HG03066 (cell line): ENCODE measurements at regions not wholly inside any gene's neighbourhood (a gene's known extent, or its start where the extent isn't known, plus 50 kb on each side); places are given as distances from the start of the nearest gene placed in this dataset.
"Not testable (repeated sequence)": the region's sequence is repeated elsewhere in the genome, so short reads cannot be mapped to it uniquely, and the experiment has no call there.

Experiments
- ATAC-seq: cut with Tn5 transposase; IDR thresholded peaks from one replicate; pipeline ENCODE4 v1.9.1; 2021; ENCODE audit warnings: low read depth; ENCODE audit not compliant: unreplicated experiment

DNA sequence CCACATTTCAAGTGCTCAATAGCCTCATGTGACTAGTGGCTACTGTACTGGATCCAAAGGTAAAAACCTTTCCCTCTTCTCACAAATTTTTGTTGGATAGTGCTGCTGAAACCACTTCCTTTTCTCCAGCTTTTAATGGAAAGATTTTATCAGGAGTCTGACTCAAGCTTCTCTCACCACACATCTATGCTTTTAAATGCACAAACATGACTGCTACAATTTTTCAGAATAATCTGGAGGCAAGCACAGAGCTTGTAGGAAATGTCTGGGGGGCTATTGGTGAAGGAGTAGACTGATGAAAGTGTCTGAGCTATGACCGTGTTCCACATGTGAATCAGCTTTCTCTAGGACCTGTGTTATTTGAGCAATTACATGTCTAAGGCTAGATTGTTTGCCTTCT, 101.1 kb upstream of the FAT3 start:
- no peak for ATAC-seq

GRCh38 chr11:92122561-92122960, 102.1 kb upstream of the FAT3 start:
- no peak for ATAC-seq

GRCh38 chr11:92111287-92111686, 113.3 kb upstream of the FAT3 start:
- ATAC-seq: no peak

GRCh38 chr11:92109466-92109865, 115.2 kb upstream of the FAT3 start:
- no peak for ATAC-seq

DNA sequence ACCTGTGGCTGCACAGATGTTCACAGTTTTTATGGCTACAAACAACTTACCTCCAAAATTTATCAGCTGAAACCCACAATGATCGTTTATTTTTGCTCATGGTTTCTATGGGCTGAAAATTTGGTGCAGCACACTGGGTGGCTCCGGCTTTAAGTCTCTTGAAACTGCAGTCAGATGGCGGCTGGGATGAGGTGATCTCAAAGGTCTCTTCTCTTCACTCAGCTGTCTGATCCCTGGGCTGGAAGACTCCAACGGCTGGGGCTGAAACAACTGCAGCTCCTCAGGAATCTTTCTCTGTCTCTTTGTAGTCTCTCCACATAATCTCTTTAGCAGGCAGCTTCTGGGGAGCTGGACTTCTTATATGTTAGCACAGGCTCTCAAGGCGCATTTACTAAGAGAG, 117.3 kb upstream of the FAT3 start:
- no peak for ATAC-seq

GRCh38 chr11:92104349-92104748, 120.3 kb upstream of the FAT3 start:
- no peak for ATAC-seq

- no peak for ATAC-seq
These were observed 122.7 kb upstream of the FAT3 start for GRCh38 chr11:92101920-92102319.

DNA sequence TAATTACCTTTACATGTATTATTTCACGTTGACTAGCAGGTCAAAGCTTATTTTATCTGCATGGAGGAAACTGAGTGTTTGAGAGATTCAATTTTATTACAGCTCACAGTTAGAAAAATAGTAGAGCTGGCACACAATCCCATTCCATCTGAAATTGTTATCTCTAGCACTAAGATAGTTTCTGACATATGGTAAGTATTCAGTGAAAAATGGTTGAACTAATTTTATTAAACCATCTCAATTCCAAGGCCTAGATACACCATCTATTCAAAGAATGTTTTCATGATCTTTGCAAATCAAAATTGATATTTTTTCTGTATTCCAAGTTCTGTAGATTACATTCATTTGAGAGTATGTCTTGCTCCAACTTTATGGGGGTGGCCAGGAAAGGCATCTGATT, 125.4 kb upstream of the FAT3 start:
- ATAC-seq: no peak

DNA sequence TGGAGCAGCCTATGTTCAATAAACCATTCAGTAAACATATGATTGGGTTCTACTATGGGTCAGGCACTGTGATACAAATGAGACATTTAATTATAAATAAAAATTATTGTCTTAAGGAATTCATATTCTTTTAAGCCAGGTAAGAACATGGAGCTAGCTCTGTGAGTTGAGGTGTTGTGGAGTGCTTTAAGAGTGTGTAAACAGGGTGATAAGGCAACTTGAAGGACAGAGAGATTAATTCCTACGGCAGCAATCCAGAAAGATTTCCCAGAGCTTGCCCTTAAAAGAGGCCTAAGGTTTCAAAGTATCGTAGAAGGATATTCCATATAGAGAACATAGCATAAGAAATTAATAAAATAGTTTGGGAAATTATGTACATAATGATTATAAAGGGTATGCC, 126.4 kb upstream of the FAT3 start:
- ATAC-seq: no peak

GRCh38 chr11:92087725-92088537, 136.7 kb upstream of the FAT3 start:
- ATAC-seq: no peak

GRCh38 chr11:92083123-92083522, 141.5 kb upstream of the FAT3 start:
- ATAC-seq: no peak

DNA sequence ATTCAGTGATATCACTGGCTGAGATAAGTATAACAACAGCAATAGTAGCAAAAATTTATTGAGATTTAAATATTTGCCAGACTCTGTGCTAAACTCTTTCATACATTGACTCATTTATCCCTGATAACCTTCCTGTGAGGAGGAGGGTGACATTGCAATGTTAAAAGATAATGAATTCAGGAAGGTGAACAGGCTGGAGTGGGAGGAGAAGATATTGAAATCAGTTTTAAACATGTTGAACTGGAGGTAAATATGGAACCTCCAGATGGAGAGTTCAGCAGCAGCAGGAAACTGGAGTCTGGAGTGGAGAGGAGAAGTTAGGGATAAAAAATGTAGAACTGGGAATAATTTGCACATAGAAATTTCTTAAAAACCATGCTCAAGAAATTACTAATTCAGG, 142.0 kb upstream of the FAT3 start:
- no peak for ATAC-seq

GRCh38 chr11:92074498-92074897, 150.1 kb upstream of the FAT3 start:
- not testable (repeated sequence) for ATAC-seq

- ATAC-seq: no peak
These were observed 153.0 kb upstream of the FAT3 start for GRCh38 chr11:92071660-92072059.

DNA sequence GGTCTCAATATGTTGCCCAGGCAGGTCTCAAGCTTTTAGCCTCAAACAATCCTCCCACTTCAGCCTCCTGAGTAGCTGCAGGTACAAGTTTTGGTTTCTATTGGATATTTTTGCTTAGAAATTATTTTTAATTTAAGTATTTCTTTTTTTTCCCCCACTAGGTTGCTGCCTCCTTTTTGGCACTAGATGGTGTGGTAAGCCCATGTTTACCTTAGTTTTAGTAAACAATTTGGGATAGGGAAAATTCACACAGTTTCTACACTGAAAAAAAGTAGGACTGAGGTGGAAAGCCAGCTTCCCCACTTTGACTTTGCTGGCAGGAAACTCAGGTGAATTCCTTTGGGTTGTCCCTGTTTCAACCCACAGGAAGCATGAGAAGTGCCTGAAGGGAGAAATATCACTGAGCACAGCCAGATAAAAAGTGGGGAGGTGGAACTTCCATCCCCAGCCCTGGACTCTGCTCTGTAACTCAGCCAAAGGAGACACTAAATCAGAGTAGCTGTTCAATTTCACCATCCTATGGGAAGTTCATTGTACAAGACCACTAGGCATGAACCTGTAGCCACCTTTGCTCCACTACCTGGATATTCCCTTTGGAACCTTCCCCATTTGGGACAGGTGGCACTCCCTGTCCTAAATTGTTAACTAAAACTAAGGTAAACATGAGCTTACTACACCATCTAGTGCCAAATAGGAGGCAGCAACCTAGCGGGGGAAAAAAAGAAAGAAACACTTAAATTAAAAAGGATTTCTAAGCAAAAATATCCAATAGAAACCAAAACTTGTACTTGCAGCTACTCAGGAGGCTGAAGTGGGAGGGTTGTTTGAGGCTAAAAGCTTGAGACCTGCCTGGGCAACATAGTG, 154.4 kb upstream of the FAT3 start:
- ATAC-seq: no peak

- ATAC-seq: no peak
These were observed 157.6 kb upstream of the FAT3 start for GRCh38 chr11:92067016-92067415.

DNA sequence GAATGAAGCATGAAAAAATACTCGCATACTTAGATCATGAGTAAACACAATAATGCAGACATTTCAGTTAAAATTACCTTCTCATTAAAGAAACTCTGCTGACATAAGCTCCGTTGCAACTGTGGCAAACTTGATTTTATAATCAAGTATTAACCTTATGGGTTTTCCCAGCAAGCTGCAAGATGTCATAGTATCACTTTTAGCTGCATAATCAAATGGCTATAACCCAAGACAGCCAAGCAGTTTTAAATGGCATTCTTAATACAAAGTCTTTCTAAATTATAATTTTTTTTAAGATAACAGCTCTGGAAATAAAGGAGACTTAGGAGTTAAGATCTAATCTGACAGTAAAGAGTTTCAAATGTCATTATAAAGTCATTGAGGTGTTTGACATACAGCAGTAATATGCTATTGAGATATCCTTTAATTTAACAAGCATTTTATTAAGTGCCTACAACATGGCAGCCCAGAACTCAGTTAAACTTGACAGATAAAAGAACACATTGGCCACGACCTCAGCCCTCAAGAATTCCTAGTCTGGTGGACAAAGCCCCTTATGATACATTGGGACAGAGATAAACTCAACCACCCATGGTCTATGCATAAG, 163.1 kb upstream of the FAT3 start:
- no peak for ATAC-seq

DNA sequence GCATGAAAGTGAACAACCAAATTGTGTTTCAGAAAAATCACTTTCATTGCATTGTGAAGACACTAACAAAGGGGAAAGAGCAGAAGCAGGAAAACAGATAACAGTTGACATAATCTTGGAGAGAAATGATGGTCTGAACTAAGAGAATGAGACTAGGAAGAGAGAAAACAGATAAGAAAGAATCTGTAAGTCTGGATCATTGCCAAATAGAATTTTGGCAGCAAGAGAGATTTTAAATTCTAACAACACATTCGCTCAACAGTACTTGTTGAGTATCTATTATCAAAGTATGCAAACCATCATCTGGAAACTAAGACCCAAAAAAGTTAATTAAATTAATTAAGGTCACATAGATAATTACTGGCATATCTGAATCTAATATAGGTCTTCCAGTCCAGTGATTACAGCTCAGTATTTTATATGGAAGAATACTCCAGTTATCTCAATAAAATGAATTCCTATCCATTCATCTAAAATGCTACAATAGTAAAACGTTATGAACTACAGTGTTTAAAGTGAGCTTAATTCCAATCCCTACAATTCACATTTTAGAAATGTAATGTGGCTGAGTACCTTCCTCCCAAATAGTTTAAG, 166.7 kb upstream of the FAT3 start:
- no peak for ATAC-seq

GRCh38 chr11:92053216-92053615, 171.4 kb upstream of the FAT3 start:
- no peak for ATAC-seq

DNA sequence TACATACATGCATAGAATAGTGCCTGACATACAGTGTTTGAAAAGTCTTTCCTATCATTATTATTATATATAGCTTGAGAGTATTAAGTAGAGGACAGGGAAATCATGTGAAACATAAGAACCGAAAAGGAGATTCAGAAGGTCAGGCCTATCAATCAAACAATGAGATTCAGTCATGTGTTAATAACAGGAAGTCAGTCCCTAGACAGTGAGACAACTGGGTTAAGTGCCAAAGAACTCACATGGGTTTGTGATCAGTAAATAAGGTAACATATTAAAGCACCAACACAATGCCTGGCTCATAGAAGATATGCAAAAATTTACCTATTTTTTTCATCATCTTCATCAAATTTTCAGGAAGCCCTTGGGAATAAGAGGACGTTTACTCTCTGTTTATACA, 174.3 kb upstream of the FAT3 start:
- ATAC-seq: no peak

DNA sequence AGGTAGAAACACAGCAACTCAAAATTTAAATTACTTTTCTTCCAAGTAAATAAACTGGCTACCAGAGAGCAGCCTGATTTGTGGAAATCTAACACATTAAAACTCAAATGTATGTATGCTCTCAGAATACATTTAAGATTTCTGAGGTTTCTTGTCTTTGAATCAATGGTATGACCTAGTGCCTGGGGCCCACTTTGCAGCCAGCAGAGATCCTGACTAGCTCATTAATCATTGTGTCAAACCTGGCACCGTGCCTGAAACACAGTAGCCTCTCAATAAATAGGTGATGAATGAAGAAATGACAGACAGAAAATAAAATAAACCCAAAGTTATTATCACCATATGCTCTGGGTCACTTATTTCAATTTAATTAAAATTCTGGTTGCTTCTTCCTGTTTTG, 176.2 kb upstream of the FAT3 start:
- ATAC-seq: no peak
